ENCODE measurements at regions not wholly inside any gene's neighbourhood (a gene's known extent, or its start where the extent isn't known, plus 50 kb on each side); places are given as distances from the start of the nearest gene placed in this dataset.

DNA sequence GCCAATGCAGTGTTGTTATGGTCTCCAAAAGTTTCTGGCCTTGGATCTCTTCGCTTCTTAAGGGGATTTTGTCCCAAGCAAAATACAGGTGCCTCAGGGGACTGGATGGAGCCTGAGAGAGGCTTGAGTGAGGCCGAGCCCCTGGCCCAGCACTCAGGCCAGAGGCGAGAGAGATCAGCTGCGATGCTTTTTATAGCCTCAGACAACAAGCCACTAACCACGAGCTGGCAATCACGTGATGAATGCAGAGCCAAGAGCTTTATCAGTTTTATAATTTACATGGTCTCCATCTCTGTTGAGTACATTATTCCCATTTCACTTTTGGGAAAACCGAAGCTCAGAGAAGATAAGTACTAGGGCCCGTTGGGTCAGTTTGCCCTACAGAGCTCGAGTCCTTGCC is 360.0 kb upstream of the CDH5 start:
- TF ChIP-seq, protein P1, sequence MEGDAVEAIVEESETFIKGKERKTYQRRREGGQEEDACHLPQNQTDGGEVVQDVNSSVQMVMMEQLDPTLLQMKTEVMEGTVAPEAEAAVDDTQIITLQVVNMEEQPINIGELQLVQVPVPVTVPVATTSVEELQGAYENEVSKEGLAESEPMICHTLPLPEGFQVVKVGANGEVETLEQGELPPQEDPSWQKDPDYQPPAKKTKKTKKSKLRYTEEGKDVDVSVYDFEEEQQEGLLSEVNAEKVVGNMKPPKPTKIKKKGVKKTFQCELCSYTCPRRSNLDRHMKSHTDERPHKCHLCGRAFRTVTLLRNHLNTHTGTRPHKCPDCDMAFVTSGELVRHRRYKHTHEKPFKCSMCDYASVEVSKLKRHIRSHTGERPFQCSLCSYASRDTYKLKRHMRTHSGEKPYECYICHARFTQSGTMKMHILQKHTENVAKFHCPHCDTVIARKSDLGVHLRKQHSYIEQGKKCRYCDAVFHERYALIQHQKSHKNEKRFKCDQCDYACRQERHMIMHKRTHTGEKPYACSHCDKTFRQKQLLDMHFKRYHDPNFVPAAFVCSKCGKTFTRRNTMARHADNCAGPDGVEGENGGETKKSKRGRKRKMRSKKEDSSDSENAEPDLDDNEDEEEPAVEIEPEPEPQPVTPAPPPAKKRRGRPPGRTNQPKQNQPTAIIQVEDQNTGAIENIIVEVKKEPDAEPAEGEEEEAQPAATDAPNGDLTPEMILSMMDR (conservative IDR thresholded peaks at IDR 0.05; ENCODE audit: low read depth, low read length) = no peak

DNA sequence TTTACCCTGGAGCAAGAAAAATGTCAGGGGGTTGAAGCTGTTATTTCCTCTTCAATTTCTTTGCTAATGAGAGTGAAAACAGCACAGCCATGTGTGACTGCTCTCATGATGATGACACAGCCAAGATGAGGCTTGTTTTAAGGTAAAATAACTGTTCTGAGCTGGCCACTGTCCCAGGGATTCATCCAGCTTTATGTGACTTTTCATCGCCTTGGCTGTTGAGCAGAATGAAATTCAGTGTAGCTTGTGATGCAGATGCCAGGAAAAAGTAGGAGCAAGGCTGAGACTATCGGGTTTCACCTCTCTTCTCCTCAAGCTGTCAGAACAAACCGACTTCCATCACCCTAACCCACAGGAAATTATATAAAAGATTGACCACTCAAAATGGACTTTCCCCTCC is 361.8 kb upstream of the CDH5 start:
- DNase-seq (ENCODE audit: low read depth) = no peak
- TF ChIP-seq, protein P1 (conservative IDR thresholded peaks at IDR 0.05; ENCODE audit: low read depth, low read length) = no peak
- H3K4me3 ChIP-seq (ENCODE audit: low read depth, low read length) = no peak overlapping the region

More for the DNA sequence above, 360.0 kb upstream of the CDH5 start:
- DNase-seq (ENCODE audit: low read depth) = no peak
- no peak overlapping the region for H3K4me3 ChIP-seq (ENCODE audit: low read depth, low read length)

DNA sequence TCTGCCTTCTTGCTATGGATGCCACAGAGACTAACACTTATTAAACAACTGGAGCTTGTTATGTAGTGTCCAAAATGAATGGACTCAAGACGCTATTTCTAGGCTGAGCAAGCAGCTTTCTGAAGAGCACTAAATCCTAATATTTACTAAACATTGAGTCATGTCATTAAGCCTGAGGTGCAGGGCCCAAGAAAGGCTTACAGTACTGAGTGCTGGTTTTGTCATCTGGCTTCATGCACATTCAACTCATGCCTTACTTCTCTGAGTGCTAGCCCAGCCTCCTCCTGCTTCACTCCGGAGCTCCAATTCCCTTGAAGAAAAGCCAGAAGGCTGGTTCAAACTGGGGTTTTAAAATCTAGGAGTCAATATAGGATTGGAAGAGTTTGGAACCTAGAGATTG is 363.3 kb upstream of the CDH5 start:
- H3K4me3 ChIP-seq (ENCODE audit: low read depth, low read length) = no peak overlapping the region
- TF ChIP-seq, protein P1 (conservative IDR thresholded peaks at IDR 0.05; ENCODE audit: low read depth, low read length) = no peak
- DNase-seq (ENCODE audit: low read depth) = no peak

DNA sequence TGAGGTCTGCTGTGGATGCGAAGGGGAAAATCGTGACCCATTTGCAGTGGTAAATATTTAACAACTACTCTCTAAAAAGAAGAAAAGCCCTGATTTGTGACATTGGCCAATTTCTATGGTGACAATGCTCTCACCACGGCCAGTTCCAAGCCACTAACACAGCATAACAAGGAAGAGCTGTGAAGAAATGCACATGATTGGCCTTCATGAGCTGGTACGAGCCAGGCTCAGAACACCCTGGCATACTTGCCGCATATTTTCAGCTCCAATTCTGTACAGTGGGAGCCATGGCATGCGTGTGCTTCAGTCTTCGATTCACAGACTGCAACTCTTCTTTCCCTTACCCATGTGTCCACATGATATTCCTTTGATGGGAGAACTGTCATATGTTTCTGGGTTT is 363.9 kb upstream of the CDH5 start:
- no peak for DNase-seq (ENCODE audit: low read depth)
- H3K4me3 ChIP-seq (ENCODE audit: low read depth, low read length) = no peak overlapping the region
- TF ChIP-seq, protein P1 (conservative IDR thresholded peaks at IDR 0.05; ENCODE audit: low read depth, low read length) = no peak

DNA sequence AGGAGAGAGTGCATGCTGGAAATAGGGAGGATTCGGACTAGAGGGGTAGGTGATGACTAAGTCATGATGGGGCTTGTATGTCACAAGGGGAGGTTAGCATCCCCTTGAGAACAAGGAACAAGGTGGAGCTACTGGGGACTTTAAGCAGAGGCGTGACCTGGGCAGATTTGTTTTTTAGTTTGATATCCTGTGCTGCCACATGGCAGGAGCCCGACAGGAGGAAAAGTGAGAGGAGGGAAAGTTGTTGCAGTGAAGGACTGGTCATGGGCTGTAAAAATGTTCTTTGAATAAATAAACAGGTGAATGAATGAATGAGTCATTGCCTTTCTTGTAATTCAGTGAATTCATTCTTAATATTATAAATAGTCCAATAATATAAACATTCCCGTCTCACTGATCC is 365.1 kb upstream of the CDH5 start:
- no peak overlapping the region for H3K4me3 ChIP-seq (ENCODE audit: low read depth, low read length)
- TF ChIP-seq, protein P1 (conservative IDR thresholded peaks at IDR 0.05; ENCODE audit: low read depth, low read length) = no peak
- no peak for DNase-seq (ENCODE audit: low read depth)

DNA sequence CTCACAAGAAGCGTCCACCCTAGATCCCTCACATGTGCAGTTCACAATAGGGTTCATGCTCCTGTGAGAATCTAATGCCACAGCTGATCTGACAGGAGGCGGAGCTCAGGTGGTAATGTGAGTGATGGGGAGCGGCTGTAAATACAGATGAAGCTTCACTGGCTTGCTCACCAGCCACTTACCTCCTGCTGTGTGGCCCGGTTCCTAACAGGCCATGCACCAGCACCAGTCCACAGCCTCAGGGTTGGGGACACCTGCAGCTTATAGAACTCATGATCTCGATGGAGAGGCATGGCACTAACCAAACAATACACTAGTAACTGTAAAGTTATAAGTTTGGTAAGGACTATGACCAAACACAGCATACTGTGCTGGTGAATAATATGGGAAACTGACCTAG is 368.0 kb upstream of the CDH5 start:
- TF ChIP-seq, protein P1 (conservative IDR thresholded peaks at IDR 0.05; ENCODE audit: low read depth, low read length) = no peak
- no peak overlapping the region for H3K4me3 ChIP-seq (ENCODE audit: low read depth, low read length)
- no peak for DNase-seq (ENCODE audit: low read depth)

DNA sequence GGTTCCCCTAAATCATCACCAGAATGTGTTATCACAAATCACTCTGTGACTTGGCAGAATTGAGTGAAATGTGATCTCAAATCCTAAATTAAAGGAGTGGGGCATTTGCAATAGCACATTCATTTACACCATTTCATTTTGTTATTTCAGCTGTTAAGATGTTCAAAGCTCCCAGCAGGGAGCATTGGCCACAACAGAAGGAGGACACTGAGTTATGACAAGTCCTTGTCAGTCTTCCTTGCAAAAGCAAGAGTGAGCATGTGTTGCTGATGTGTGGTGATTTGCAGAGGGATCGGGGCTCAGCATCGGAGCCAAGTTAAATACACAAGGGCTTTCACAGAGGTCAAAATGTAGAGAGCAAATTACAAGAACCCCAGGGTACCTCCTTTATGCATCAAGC is 372.2 kb upstream of the CDH5 start:
- TF ChIP-seq, protein P1 (conservative IDR thresholded peaks at IDR 0.05; ENCODE audit: low read depth, low read length) = no peak
- H3K4me3 ChIP-seq (ENCODE audit: low read depth, low read length) = no peak overlapping the region
- no peak for DNase-seq (ENCODE audit: low read depth)
